Stimulated activated CD4-positive, alpha-beta T cell treated with anti-CD3 and anti-CD28 coated beads, TNF-alpha, amount 100 ng/mL, for 24 hours (primary cell): ENCODE measurements at regions not wholly inside any gene's neighbourhood (a gene's known extent, or its start where the extent isn't known, plus 50 kb on each side); places are given as distances from the start of the nearest gene placed in this dataset.
"Not testable (repeated sequence)": the region's sequence is repeated elsewhere in the genome, so short reads cannot be mapped to it uniquely, and the experiment has no call there.

Experiments
- DNase-seq, 3 experiments: peaks; one replicate each; pipeline ENCODE4 v3.0.0-alpha.2; 2020; ENCODE audit warnings: low read depth in 3 of 3

DNA sequence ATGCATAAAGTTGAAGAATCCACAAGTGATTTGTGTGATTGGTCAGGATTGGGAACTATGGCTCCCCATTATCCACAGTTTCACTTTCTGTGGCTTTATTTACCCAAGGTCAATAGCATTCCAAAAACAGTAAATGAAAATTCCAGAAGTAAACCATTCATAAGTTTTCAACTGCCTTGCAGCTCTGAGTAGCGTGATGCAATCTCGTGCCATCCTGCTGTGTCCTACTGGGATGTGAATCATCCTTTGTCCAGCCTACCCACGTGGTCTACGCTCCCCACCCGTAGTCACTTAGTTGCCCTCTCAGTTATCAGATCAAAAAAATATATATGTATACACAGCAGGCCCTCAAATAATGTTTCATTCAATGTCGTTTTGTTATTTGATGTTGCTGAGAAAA is 89.0 kb upstream of the DLGAP1 start:
- no peak for DNase-seq

GRCh38 chr18:4543711-4544110 is 88.6 kb upstream of the DLGAP1 start:
- DNase-seq = no peak

DNA sequence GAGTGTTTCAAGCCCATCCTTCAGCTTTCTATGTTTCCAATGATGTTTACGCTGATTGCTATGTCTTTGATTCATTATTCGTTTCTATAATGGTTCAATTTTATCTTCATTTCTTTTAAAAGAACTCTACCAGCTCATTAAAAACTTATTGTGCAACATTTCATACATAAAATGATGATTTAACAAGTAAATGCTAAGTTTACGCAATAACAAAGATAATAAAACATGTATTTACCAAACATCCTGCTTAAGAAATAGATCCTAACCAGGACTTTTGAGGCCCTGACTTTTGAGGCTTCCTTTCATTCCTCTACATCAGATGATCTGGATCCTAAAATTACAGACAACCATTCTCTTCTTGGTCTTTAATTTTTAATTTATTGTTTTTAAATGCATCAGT is 86.5 kb upstream of the DLGAP1 start:
- DNase-seq = no peak

DNA sequence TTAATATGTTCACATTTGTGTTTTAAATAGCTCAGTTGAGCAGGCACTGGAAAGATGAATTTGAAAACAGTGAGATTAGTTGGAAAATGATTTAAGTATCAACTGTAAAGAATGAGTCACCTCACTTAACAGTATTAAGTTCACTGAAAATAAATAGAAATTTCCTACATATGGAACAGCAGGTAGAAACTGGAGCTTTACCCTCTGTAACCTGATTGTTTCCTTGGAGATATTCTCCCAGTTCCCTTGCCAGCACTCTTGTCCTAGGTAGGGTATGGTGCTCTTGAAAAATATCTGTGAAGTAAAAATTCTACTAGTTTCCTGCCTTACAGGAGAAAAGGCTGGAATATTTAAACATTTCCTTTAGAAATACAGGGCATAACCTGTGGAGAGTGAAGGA is 81.3 kb upstream of the DLGAP1 start:
- DNase-seq = no peak

DNA sequence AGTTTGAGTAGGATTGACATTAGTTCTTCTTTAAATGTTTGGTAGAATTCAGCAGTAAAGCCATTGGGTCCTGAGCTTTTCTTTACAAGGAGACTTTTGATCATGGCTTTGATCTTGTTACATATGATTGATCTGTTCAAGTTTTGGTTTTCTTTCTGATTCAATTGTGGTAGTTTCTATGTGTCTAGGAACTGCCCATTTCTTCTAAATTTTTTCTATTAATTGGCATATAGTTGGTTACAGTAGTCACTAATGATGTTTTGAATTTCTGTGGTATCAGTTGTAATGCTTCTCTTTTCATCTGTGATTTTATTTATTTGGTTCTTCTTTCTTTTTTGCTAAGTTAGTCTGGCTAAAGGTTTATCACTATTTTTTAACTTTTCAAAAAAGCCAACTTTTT is 73.3 kb upstream of the DLGAP1 start:
- DNase-seq = no peak

DNA sequence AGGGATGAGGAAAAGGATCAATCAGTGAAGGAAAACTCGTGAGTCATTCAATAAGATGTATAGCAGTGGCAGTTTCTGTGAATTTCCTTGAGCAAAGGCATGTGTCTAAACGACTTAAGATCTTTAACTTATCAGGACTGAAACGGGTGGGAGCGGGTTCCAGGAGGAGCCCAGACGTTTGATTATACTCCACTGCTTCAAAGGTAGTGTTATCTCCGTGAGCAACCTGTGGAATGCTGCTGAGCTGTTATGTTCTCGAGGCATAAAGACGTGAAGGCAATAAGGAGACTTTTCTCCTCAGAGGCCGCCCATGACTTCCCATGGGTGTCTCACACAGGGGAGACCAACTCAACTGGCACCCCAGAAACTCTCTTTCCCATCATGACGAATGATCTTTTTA is 72.7 kb upstream of the DLGAP1 start:
- DNase-seq = not testable (repeated sequence)

DNA sequence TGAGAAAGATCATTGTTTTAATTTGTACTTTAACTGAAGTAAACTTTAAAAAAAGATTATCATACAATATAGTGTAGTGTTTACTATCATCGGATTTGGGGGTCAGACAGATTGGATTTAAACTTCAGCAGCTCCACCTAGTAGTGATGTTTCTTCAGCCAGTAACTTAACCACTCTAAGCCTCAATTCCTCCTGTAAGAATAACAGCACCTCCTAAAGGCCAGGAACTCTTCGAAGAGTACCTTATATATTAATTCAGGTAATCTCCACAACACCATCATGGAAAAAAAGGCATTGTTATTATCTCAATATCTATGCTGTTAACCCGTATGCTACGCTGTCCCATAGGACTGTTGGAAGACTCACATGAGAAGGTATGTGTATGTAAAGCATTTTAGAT is 69.0 kb upstream of the DLGAP1 start:
- no peak for DNase-seq

GRCh38 chr18:4511166-4511565 is 56.1 kb upstream of the DLGAP1 start:
- DNase-seq = no peak

DNA sequence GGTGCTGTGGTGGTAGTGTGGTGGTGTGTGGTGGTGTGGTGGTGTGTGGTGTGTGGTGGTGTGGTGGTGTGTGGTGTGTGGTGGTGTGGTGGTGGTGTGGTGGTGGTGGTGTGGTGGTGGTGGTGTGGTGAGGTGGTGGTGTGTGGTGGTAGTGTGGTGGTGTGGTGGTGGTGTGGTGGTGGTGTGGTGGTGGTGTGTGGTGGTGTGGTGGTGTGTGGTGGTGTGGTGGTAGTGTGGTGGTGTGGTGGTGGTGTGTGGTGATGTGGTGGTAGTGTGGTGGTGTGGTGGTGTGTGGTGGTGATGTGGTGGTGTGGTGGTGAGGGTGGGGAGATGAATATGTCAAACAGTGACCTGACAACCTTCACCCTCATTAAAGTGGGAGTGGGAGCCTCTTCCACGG is 55.6 kb upstream of the DLGAP1 start:
- DNase-seq = no peak

GRCh38 chr18:4510160-4510559 is 55.1 kb upstream of the DLGAP1 start:
- no peak for DNase-seq
